Dedifferentiated amniotic fluid mesenchymal stem cell (primary cell): ENCODE measurements at regions not wholly inside any gene's neighbourhood (a gene's known extent, or its start where the extent isn't known, plus 50 kb on each side); places are given as distances from the start of the nearest gene placed in this dataset.

Source experiments
- DNase-seq: peaks from one replicate; pipeline ENCODE4 v3.0.0-alpha.2; 2016; ENCODE audit errors: extremely low spot score

GRCh38 chr1:208899438-208899837 is 655.3 kb upstream of the PLXNA2 start:
- DNase-seq = no peak

GRCh38 chr1:208903251-208903905 is 659.2 kb upstream of the PLXNA2 start:
- DNase-seq = no peak

- no peak for DNase-seq
Measured at GRCh38 chr1:208907790-208908189, 663.6 kb upstream of the PLXNA2 start.

- DNase-seq = no peak
Measured at GRCh38 chr1:208909011-208909984, 665.1 kb upstream of the PLXNA2 start.

GRCh38 chr1:208910161-208910560 is 666.0 kb upstream of the PLXNA2 start:
- no peak for DNase-seq

GRCh38 chr1:208917281-208917680 is 666.2 kb upstream of the CAMK1G start:
- no peak for DNase-seq

GRCh38 chr1:208917723-208918122 is 665.8 kb upstream of the CAMK1G start:
- DNase-seq = no peak

GRCh38 chr1:208918160-208918559 is 665.4 kb upstream of the CAMK1G start:
- DNase-seq = no peak

- peak; percentile 55 for DNase-seq
Measured at GRCh38 chr1:208919371-208919770, 664.1 kb upstream of the CAMK1G start.

GRCh38 chr1:208921259-208921658 is 662.3 kb upstream of the CAMK1G start:
- no peak for DNase-seq

GRCh38 chr1:208923456-208923855 is 660.1 kb upstream of the CAMK1G start:
- DNase-seq = no peak

GRCh38 chr1:208923946-208924720 is 659.4 kb upstream of the CAMK1G start:
- no peak for DNase-seq

GRCh38 chr1:208924928-208925327 is 658.6 kb upstream of the CAMK1G start:
- DNase-seq = no peak

- DNase-seq = no peak
Measured at GRCh38 chr1:208928349-208929010, 655.0 kb upstream of the CAMK1G start.

- DNase-seq = no peak
Measured at GRCh38 chr1:208929575-208929974, 653.9 kb upstream of the CAMK1G start.

- no peak for DNase-seq
Measured at GRCh38 chr1:208931936-208932335, 651.6 kb upstream of the CAMK1G start.

GRCh38 chr1:208933984-208934525 is 649.5 kb upstream of the CAMK1G start:
- no peak for DNase-seq

GRCh38 chr1:208934933-208935332 is 648.6 kb upstream of the CAMK1G start:
- DNase-seq = no peak

- DNase-seq = no peak
Measured at GRCh38 chr1:208935517-208936187, 647.9 kb upstream of the CAMK1G start.

- no peak for DNase-seq
Measured at GRCh38 chr1:208939537-208940085, 643.9 kb upstream of the CAMK1G start.
